Activated CD4-positive, alpha-beta T cell treated with anti-CD3 and anti-CD28 coated beads, Interleukin-10, Interleukin-2, amounts not matched to agents 100 ng/mL and 50 ng/mL, durations not matched to agents 16 hours and 8 hours (primary cell): ENCODE measurements at regions not wholly inside any gene's neighbourhood (a gene's known extent, or its start where the extent isn't known, plus 50 kb on each side); places are given as distances from the start of the nearest gene placed in this dataset.

Experiments
- DNase-seq: peaks from one replicate; pipeline ENCODE4 v3.0.0-alpha.2; 2020

GRCh38 chr17:53148058-53148457 lies 674.7 kb upstream of the KIF2B start:
- no peak for DNase-seq

- no peak for DNase-seq
These were observed 679.8 kb upstream of the KIF2B start for GRCh38 chr17:53142890-53143289.

GRCh38 chr17:53141731-53142130 lies 681.0 kb upstream of the KIF2B start:
- DNase-seq = no peak

- DNase-seq = no peak
These were observed 681.4 kb upstream of the KIF2B start for GRCh38 chr17:53141280-53141679.

- no peak for DNase-seq
These were observed 684.9 kb upstream of the KIF2B start for GRCh38 chr17:53137869-53138268.

- no peak for DNase-seq
These were observed 686.8 kb upstream of the KIF2B start for GRCh38 chr17:53135969-53136368.

- no peak for DNase-seq
These were observed 688.2 kb upstream of the KIF2B start for GRCh38 chr17:53134548-53134947.

GRCh38 chr17:53133876-53134275 lies 688.9 kb upstream of the KIF2B start:
- DNase-seq = no peak

GRCh38 chr17:53129863-53130262 lies 692.9 kb upstream of the KIF2B start:
- no peak for DNase-seq

GRCh38 chr17:53127331-53127730 lies 695.4 kb upstream of the KIF2B start:
- DNase-seq = no peak

- no peak for DNase-seq
These were observed 699.8 kb upstream of the KIF2B start for GRCh38 chr17:53122966-53123365.

- DNase-seq = no peak
These were observed 703.0 kb upstream of the KIF2B start for GRCh38 chr17:53119773-53120172.

- no peak for DNase-seq
These were observed 703.8 kb upstream of the KIF2B start for GRCh38 chr17:53118948-53119347.

GRCh38 chr17:53106886-53107285 lies 715.8 kb upstream of the KIF2B start:
- no peak for DNase-seq

- no peak for DNase-seq
These were observed 721.0 kb upstream of the KIF2B start for GRCh38 chr17:53101706-53102105.

- DNase-seq = no peak
These were observed 722.6 kb upstream of the KIF2B start for GRCh38 chr17:53100126-53100525.

GRCh38 chr17:53093391-53093790 lies 729.3 kb upstream of the KIF2B start:
- DNase-seq = no peak

- DNase-seq = no peak
These were observed 730.7 kb upstream of the KIF2B start for GRCh38 chr17:53092072-53092471.

GRCh38 chr17:53090770-53091169 lies 732.0 kb upstream of the KIF2B start:
- DNase-seq = no peak

GRCh38 chr17:53088481-53088880 lies 734.2 kb upstream of the KIF2B start:
- no peak for DNase-seq

GRCh38 chr17:53061446-53061845 lies 761.3 kb upstream of the KIF2B start:
- DNase-seq = no peak

- no peak for DNase-seq
These were observed 764.7 kb upstream of the KIF2B start for GRCh38 chr17:53058031-53058430.

GRCh38 chr17:53046781-53047180 lies 775.9 kb upstream of the KIF2B start:
- DNase-seq = no peak

GRCh38 chr17:53039981-53040380 lies 782.7 kb upstream of the KIF2B start:
- no peak for DNase-seq

GRCh38 chr17:53033297-53033696 lies 789.4 kb upstream of the KIF2B start:
- no peak for DNase-seq

GRCh38 chr17:53032861-53033271 lies 789.9 kb upstream of the KIF2B start:
- DNase-seq = peak; percentile 16
